ENCODE measurements at regions not wholly inside any gene's neighbourhood (a gene's known extent, or its start where the extent isn't known, plus 50 kb on each side); places are given as distances from the start of the nearest gene placed in this dataset.

DNA sequence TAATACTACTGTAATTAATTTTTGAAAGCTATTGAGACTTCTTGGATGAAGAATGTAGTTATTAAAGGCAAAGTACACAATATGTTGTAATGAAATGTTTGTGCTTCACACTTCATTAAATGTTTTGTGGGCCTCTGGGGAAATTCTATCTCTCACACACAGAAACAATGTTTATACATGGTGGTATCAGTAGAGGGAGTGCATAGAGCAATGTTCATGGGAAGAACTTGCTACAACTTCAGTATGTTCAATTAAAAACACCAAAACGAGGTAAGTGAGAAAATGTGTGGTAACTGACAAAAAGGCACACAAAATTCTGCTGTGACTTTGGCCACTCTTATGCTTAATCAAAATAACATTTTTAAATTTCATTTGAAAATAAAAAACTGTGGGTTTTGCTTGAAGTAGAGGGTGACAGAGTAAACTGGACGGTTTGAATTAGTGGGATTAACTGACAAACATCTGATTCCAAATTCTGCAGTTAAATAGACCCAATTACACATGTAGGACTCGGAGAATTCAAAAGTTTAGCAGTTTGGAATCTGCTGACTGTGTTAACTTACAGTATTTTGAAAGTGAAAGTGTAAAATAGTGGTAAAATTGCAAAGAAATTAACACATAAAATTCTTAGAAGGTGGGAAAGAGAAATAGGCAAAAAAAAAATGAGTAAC is 111.4 kb upstream of the TTC29 start:
- no peak for DNase-seq

DNA sequence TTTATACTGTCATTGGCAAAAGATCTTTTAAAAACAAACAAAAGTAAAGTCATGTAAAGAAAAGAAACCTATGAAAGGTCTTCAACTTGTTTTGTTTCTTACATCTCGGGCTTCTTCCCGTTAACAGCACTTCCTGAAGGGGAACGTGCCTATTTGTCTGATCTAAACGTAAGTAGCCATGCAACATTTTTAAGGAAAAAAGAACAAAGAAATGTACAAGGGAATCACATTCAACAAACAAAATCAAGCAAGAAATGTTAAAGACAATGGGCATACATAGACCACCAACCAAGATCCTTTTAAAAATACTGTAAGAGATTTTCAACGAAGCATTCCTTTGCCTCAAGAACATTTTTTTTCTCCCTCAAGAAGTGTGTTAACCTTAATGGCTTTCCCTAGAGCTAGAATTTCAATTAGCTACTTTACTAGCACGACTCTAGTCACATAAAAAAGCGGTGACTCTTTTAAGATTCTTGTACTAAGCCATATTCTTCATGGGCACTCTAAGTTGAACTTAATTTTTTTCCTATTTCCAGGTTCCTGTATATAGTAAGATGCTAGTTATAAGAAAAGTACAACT is 112.0 kb upstream of the TTC29 start:
- DNase-seq = no peak

DNA sequence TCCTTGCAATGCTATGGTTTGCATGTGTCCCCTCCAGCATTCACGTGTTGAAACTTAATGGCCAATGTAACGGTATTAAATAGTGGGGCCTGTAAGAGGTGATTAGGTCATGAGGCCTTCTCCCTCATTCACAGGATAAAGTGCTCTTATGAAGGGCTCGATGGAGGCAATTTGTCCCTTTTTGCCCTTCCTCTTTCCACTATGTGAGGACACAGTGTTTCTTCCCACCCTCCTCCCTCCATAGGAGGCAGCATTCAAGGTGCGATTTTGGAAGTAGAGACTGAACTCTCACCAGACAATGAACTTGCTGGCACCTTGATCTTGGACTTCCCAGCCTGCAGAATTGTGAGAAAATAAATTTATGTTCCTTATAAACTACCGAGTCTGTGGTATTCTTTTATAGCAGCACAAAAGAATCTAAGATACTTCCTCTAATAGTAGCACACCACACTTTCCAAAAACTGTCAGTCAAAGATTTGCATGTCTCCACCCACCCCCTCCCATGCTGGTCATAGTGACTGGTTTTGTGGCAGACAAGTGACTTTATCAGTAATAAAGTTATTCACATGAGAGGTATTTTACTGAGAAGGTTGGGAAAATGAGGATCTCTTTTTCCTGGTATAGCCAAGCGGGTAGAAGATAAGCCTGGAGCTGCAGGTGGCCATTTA is 113.5 kb upstream of the TTC29 start:
- no peak for DNase-seq

DNA sequence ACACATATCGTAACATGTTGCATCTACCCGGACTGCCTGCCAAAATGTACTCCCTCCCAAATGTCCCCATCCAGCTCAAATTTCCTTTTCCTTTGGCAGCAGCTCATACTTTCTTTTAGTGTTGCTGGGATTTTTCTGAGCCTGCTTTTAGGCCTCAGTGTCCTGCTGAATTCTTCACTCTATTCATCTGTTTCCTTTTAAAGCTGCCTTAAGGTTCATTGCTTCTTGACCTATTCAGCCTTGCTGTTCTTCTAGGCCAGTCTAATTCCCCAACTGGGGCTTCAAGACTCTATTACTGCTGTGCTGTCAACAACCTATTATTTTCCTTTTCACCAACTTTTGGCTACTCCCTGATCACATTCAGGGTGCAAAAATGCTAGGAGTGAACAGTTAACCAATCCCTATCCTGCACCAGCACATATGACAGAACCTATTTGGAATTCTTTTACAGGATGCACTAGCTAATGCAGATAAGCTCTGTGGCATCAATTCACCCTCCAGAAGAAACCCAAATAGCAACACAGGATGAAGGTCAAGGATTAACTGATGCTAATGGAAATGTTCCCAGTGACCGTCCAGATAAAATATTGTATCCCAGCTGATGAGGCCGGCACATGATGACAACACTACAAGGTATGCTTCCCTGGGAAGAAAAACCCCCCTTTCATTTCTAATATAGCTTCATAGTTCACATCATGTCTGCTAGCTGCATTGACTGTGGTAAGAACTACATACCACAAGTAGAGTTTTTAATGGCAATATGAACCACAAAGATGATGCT is 114.7 kb upstream of the TTC29 start:
- DNase-seq = no peak

- DNase-seq = no peak
Observed at GRCh38 chr4:147064856-147065255, 119.2 kb upstream of the TTC29 start.

GRCh38 chr4:147068564-147068963 is 122.9 kb upstream of the TTC29 start:
- DNase-seq = no peak

- no peak for DNase-seq
Observed at GRCh38 chr4:147071209-147071740, 125.6 kb upstream of the TTC29 start.

- DNase-seq = no peak
Observed at GRCh38 chr4:147076179-147076578, 130.5 kb upstream of the TTC29 start.

- DNase-seq = no peak
Observed at GRCh38 chr4:147076728-147077127, 131.1 kb upstream of the TTC29 start.

DNA sequence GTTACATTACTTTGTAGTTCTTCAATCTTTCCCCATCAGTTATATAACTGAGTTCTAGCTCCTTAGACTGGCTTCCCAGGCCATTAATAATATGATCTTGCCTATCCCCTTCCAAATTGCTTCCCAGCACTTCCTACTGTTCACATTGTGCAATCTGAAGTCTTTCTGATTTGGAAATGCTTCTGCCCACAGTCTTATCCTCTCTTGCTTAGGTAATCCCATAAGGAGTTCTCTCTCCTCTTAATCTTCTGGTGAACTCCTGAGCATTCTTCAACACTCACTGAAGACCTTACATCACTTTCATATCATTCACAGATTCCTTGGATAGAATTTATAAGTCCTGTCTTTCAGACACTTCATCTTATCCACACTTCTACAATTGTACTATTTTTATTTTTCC is 132.7 kb upstream of the TTC29 start:
- DNase-seq = no peak

DNA sequence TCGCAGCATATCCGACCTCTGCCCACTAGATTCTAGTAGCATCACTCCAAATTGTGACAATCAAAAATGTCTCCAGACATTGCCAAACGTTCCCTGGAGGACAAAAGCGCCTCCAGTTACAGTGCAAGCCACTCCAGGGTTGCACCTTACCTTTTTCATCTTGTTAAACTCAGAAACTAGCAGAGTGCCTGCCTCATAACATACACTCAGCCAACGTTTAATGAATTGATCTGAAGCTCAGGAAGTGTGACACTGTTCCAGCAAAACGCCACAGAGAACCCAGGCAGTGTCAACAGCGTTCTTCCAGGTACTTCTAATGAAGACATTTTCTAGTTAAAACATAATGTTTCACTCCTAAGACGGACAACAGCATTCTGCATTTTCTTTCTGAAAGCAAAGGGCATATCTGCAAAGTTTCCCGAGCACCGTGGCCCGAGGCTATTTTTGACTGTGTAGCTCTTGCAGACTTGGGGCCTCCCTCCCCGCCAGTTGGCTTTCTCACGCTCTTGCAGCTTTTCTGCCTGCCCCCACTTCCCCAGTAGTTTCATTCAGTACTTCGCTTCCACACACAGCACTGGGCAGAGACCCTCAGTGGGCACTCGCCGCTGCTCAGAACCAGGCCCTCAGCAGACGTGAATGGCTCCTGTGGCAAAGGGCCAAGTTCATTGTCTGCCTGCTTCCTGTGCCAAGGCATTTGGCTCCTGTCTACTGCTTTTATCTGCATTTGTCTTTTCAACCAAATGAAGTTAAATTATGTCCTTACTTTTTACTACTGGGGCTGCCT is 133.4 kb upstream of the TTC29 start:
- no peak for DNase-seq

GRCh38 chr4:147084861-147085260 is 139.2 kb upstream of the TTC29 start:
- no peak for DNase-seq

- DNase-seq = no peak
Observed at GRCh38 chr4:147085781-147086180, 140.1 kb upstream of the TTC29 start.

DNA sequence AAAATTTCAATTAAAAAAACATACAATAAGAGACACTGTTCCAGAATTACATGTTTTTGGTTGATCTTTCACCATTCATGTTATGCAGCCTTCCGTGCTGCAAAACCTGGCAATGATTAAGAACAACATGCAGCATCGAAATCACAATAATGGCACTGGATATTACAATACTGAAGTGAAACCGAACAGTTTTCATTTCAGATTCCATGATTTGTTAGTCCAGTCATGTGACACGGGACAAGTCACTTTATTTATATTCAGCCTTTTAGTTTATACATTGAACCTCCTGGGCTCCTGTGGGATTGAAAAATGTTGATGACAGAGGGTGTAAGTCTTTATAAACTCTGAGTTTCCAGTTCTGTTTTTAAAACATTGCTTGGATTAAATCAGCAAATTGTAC is 142.5 kb upstream of the TTC29 start:
- DNase-seq = no peak

GRCh38 chr4:147090486-147090885 is 144.8 kb upstream of the TTC29 start:
- no peak for DNase-seq

DNA sequence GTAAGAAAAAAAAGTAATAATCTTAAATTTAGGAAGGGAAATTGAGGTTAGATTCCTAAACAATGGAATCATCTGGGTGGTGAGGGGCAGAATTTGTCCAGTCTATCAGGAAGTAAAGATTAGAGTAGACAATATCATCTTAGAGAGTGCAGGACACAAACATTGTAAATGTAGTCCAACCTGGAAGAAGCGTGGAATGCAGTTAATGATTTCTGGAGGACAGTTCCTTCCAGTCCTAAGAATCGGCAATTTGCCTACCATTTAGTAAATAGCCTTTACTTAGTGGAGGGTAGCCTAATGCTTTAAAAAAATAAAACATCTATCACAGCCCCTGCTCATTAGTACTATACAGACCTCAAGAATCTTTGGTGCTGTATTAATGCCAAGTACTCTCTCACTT is 147.5 kb upstream of the TTC29 start:
- no peak for DNase-seq

DNA sequence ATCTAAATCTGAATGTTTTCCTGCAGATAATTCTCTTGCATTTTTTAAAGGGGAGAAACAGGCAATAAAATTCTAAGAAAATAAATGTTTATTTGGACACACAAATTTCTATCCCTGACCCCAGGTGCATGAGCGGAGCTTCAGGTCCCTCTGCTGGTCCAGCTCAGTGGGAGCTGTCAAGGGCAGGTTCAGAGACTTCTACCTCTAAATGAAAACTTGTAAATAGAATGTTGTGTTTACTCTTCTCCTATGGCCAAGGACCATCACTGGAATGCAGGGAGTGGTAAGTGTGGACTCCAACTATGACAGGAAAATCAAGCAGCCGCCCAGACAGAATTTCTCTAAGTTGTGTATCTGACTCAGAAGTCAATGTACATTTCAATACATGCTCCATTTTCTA is 148.6 kb upstream of the TTC29 start:
- no peak for DNase-seq

- no peak for DNase-seq
Observed at GRCh38 chr4:147096667-147097604, 151.3 kb upstream of the TTC29 start.

DNA sequence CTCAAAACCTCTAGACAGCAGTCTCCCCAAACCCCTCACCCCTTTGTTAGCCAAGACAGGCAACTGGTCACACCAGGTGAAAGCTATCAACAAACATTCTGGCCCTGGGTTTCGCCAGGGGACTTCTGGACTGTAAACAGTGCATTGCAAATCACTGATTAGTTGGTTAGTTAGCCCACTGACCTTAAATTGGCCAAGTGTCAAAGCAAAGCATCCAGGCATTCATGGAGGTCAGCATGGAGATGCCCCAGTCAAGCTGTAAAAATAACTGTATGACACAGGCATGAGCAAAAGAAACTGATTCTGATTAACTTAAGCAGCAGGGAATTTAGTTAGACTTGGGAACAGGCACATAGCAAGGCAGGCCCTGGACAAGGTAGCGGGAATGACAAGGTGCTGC is 156.0 kb upstream of the TTC29 start:
- no peak for DNase-seq

DNA sequence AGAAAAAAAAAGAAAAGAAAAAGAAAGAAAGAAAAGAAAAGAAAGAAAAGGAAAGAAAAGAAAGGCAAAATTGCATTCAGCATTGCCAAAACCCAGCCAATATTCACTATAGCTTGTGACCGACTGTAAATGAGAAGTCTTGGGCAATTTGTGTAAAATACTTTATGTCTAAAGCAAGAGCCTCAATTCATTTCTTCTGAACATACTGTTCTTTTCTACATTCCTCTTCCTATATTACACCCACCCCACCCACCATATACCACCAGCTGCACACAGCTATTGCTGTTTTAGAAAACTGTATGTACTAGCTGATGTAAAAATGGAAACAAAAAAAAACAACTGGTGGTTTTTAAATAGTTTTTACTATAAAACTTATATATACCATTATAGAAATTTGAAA is 156.9 kb upstream of the TTC29 start:
- DNase-seq = no peak

DNA sequence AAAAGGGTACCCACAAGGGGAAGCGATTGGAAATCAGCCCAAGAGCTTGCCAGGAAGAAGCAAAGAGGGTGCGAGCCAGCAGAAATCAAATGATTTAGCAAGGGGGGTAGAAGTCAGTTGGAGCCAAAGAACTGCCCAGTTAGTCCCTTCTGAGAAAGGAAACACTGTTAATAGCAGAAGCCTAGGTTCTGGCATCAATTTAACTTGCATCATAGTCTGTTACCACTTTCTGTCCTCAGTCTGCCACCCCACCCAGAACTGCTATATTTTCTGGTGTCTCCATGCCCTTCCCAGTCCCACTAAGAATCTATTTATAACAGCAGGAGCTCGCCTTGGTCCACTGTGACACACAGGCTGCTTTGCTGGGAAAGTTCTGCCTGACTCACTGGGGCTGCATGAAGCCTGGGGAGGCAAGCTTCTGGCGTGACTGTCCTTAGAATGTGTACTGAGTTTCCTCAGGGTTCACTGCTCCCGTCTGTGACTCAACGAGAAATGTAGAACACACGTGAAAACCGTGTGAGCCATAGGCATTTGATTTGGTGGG is 157.8 kb upstream of the TTC29 start:
- DNase-seq = no peak
